Osteocyte (in vitro differentiated cells): ENCODE measurements at regions not wholly inside any gene's neighbourhood (a gene's known extent, or its start where the extent isn't known, plus 50 kb on each side); places are given as distances from the start of the nearest gene placed in this dataset.

Experiments used
- DNase-seq: peaks from one replicate; pipeline ENCODE4 v3.0.0; 2021; ENCODE audit warnings: mixed read lengths; ENCODE audit not compliant: unreplicated experiment; ENCODE audit errors: extremely low spot score
- H3K27ac Mint-ChIP-seq: one replicate; pipeline ENCODE4 v1.8.0; 2021; ENCODE audit warnings: mild to moderate bottlenecking, mixed read lengths; ENCODE audit not compliant: unreplicated experiment
- H3K27me3 Mint-ChIP-seq: one replicate; pipeline ENCODE4 v1.8.0; 2021; ENCODE audit warnings: mixed read lengths; ENCODE audit not compliant: unreplicated experiment
- H3K36me3 Mint-ChIP-seq: one replicate; pipeline ENCODE4 v1.8.0; 2021; ENCODE audit warnings: mixed read lengths; ENCODE audit not compliant: unreplicated experiment
- H3K4me1 Mint-ChIP-seq: one replicate; pipeline ENCODE4 v1.8.0; 2021; ENCODE audit warnings: mixed read lengths; ENCODE audit not compliant: unreplicated experiment
- H3K4me3 Mint-ChIP-seq: one replicate; pipeline ENCODE4 v1.8.0; 2021; ENCODE audit warnings: mild to moderate bottlenecking, moderate library complexity, mixed read lengths; ENCODE audit not compliant: unreplicated experiment
- H3K9me3 Mint-ChIP-seq: one replicate; pipeline ENCODE4 v1.8.0; 2021; ENCODE audit warnings: mixed read lengths; ENCODE audit not compliant: unreplicated experiment
- TF ChIP-seq, protein P1 (sequence below): fragments of 200-600 bp; sonication (generic); IDR thresholded peaks from 2 replicates; pipeline ENCODE4 v1.5.0; 2021; ENCODE audit warnings: antibody characterized with exemption, mild to moderate bottlenecking, moderate library complexity

DNA sequence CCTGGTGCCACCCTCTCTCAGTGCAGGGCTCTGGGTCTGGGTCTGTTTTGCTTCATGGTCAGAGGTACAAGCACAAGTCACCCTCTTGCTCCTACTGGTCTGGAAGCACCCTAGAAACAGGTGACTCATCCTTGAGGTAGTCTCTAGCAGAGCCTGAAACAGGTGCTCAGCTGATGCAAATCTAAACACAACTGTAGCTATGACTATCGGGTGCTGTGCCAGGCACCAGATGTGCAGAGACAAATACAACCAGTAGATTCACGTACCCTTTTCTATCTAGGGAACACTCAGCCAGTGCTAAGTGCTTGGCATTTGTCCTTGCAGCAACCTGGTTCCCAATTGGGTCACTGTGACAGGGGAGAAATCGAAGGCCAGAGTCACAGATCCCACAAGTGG, 140.9 kb upstream of the MYCN start:
- no peak for DNase-seq
- Mint-ChIP-seq H3K4me1 (no peaks in the 10 kb centered on the region), H3K36me3 (no peaks in the 10 kb centered on the region), H3K27me3 (peaks cover 42% of the 10 kb centered on the region), H3K4me3 (no peak overlapping the region), H3K9me3 (no peaks in the 10 kb centered on the region), H3K27ac (no peak overlapping the region)
- TF ChIP-seq, protein P1, sequence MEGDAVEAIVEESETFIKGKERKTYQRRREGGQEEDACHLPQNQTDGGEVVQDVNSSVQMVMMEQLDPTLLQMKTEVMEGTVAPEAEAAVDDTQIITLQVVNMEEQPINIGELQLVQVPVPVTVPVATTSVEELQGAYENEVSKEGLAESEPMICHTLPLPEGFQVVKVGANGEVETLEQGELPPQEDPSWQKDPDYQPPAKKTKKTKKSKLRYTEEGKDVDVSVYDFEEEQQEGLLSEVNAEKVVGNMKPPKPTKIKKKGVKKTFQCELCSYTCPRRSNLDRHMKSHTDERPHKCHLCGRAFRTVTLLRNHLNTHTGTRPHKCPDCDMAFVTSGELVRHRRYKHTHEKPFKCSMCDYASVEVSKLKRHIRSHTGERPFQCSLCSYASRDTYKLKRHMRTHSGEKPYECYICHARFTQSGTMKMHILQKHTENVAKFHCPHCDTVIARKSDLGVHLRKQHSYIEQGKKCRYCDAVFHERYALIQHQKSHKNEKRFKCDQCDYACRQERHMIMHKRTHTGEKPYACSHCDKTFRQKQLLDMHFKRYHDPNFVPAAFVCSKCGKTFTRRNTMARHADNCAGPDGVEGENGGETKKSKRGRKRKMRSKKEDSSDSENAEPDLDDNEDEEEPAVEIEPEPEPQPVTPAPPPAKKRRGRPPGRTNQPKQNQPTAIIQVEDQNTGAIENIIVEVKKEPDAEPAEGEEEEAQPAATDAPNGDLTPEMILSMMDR: no peak

DNA sequence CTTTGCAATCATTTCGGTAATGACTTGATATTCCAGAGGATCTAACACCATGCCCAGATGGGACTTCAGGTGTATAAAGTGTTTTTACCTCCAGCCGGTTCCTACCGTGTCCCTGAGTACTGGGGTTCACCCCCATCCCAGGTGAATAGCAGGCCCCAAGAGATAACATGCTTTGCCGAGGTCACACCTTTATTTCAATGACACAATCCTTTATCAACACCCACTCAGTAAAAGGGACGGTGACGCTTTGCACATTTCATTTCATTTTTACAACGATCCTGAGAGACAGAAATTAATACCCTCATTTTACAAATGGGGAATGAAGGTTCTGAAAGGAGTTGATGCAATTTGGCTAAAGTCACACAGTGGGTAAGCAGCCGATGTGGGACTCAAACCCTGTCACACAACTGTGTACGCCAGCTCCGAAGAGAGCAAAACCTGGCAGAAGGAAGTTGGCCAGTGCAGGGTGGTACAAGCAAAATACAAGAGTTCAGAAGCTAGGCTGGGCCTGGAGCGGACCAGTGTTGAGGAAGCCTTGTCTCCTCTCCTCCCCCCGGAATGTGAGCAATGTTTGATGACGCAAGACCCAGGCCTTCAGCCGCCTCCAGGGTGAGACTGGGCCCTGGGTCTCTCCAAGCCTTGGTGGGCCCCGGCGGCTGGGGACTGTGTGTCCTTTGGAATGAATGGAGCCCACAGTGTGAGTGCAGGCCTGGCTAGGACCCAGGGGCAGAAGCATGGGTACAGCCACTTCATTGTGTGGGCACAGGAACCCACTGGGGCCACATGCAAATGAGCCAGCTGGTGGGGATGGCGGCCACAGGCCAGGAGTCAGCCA, 139.6 kb upstream of the MYCN start:
- TF ChIP-seq, protein P1: no peak
- H3K4me1 Mint-ChIP-seq: no peaks in the 10 kb centered on the region
- no peak for DNase-seq
- H3K9me3 Mint-ChIP-seq: no peaks in the 10 kb centered on the region
- no peaks in the 10 kb centered on the region for H3K36me3 Mint-ChIP-seq
- H3K27me3 Mint-ChIP-seq: peaks cover 40% of the 10 kb centered on the region
- no peak overlapping the region for H3K4me3 Mint-ChIP-seq
- H3K27ac Mint-ChIP-seq: no peak overlapping the region

DNA sequence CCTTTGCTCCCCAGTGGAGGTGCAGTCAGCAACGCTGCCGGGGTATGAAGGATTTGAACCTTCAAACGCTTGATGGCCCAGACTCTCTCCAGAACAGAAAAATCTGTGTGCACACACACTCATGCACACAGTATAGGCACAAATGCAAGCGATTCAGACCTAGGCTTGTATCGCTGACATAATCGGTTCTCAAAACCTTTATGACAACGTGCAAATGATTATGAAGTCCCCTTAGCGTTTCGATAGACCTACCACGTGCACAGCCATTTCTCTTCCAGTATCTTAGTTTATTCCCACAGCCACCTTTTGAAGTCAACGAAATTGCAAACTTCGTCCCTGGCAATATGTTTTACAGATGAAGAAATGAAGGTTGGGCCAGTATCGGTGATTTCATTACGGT, 138.9 kb upstream of the MYCN start:
- peaks cover 34% of the 10 kb centered on the region for H3K27me3 Mint-ChIP-seq
- DNase-seq: no peak
- TF ChIP-seq, protein P1: no peak
- no peaks in the 10 kb centered on the region for H3K9me3 Mint-ChIP-seq
- H3K4me3 Mint-ChIP-seq: no peak overlapping the region
- no peaks in the 10 kb centered on the region for H3K36me3 Mint-ChIP-seq
- no peaks in the 10 kb centered on the region for H3K4me1 Mint-ChIP-seq
- no peak overlapping the region for H3K27ac Mint-ChIP-seq

DNA sequence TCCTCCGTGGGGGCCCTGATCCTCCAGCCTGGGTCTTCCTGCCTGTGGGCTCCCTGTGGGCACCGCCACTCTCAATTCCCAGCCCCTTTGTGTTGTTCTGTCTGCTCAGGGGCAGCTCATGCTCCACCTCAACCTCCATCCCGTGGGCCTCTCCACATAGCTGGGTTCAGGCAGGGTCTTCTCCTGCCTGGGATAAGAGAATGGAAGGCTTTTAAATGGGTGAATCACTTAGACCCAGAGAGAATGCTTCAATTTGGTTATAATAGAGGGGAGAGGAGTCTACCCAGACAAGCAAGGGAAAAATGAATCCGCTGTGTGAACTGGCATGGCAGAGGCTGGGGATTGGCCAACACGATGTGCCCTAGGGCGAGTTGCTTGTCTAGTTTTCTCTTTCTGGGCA, 138.4 kb upstream of the MYCN start:
- Mint-ChIP-seq H3K4me3 (no peak overlapping the region), H3K27me3 (peaks cover 32% of the 10 kb centered on the region), H3K9me3 (no peaks in the 10 kb centered on the region), H3K4me1 (no peaks in the 10 kb centered on the region), H3K36me3 (no peaks in the 10 kb centered on the region), H3K27ac (no peak overlapping the region)
- DNase-seq: no peak
- TF ChIP-seq, protein P1: no peak

DNA sequence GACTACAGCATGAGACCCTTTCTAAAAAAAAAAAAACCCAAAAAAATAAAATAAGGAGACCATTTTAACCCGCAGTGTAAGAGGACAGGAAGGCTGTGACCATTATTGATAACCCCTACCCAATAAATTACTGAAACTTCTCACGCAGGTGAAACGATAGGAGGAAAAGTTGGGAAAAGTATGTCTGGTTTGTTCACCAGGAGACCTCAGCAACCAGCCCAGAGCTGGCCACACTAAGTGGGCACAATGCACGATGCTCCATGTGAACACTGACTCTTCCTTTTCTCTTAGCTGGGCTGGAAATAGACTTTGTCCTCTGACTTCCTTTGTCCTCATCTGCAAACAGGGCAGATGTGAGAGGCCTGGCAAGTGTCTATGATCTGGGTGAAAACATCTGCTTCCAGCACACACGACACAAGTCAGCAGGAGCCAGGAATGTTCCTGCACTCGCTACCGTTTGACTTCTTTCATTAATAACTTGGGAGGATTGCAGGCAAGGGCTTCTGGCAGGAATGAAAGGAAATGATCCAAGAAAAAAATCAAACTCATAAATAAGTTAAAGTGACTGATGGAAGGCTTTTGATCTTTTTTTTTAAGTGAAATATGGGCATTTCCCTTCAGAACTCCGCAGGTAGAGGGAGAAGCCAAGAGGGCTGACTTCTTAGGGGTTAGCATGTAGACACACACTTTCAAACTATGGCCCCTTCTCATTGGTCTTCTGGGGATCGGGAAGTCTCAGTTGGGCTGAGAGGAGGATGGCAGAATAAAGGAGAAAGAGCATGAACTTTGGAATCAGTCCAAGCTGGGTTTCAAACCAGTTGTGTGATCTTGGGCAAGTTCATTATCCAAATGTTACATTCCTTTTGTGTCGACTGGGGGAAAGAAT, 137.4 kb upstream of the MYCN start:
- Mint-ChIP-seq H3K27me3 (peaks cover 28% of the 10 kb centered on the region), H3K4me3 (no peak overlapping the region), H3K36me3 (no peaks in the 10 kb centered on the region), H3K4me1 (no peaks in the 10 kb centered on the region), H3K9me3 (no peaks in the 10 kb centered on the region), H3K27ac (no peak overlapping the region)
- DNase-seq: no peak
- TF ChIP-seq, protein P1: no peak
